ENCODE measurements at regions not wholly inside any gene's neighbourhood (a gene's known extent, or its start where the extent isn't known, plus 50 kb on each side); places are given as distances from the start of the nearest gene placed in this dataset.

DNA sequence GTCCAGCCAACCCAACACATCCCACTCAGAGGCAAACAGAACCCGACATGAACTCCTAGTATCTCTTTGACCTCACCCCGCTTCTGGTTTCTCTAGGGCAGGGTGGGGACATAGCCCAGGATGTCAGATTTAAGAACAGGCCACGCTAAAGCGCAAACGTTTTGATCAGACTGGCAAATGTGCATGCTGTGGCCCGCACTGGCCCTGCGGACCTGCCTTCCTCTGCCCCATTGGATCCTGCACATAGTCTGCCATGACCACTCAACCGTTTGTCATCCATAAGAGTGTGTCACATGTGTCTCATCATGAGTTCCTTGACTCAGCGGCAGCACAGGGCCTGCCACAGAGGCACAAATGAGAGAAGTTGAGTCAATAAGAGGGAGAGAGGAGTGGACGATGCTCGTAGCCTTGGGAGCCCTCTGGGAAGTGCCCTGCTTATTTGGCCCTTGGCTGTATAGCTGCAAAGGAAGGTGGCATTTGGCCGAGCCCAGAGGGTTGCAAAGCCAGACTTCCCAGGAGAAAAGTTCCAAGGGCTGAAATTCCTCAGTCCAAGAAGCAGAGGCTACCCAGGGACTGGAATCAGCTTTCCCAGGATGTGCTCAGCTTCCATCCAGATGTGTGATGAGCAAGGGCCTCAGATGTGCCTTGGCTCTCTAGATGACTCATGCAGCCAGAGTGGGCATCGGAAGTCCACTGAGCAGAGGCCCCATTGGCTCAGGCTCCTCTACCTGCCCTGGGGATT is 55.5 kb upstream of the SLCO2A1 start:
- H3K27ac ChIP-seq = no peak overlapping the region
- ATAC-seq (replicated peaks in 6 of 8) = no peak
- H3K4me1 ChIP-seq (replicated peaks in 1 of 2) = no peaks in the 10 kb centered on the region
- no peak overlapping the region for H3K4me3 ChIP-seq
- in situ Hi-C loops (cut with MboI; ENCODE audit: low pct_unique_long_range_greater_than_20kb in 2 of 9, low sequenced_read_pairs in 9 of 9, unreplicated experiment in 9 of 9) = no loop called here
- WGBS, 10 experiments = 0 to 100% (median 80%) methylated on average over 1 to 5 of the region's 13 CpGs; no CpG with 5 or more reads in 1 of the 10 experiments

GRCh38 chr3:134084242-134084950 is 54.7 kb upstream of the SLCO2A1 start:
- in situ Hi-C loops (cut with MboI; ENCODE audit: low pct_unique_long_range_greater_than_20kb in 2 of 9, low sequenced_read_pairs in 9 of 9, unreplicated experiment in 9 of 9) = no loop called here
- WGBS, 10 experiments = 60 to 100% (median 60%) methylated on average over 1 of the region's 2 CpGs; no CpG with 5 or more reads in 7 of the 10 experiments
- Histone ChIP-seq H3K4me3 (no peak overlapping the region), H3K27ac (no peak overlapping the region), H3K4me1 (replicated peaks in 1 of 2) (no peaks in the 10 kb centered on the region)
- ATAC-seq (replicated peaks in 6 of 8) = no peak

DNA sequence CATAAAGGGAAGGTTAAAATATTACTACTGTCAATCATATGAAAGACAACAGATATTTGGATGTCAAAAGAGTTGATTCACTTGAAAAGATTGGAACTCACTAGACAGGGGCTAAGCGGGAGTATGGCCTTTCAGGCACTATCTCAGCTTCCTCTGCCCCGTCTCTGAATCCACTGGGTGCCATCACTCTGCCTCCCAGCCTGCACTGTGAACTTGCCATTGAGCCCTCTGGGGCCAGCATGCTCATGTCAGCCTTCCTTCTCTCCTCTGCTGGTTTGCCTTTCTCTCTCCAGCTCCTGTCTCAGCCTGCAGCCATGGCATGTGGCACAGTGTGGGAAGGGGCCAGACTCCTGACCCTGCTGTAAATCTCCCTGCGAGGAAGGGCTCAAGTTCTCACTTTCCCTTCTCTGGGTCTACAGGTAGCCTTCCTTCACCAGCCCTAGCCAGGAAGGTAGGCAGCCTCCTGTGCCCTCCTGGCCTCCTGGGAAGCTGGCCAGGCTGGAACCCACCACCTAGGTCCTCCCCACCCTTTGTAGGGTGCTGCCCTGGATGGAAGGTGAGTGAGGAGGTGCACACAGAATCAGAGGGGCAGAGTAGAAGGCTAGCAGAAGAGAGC is 54.0 kb upstream of the SLCO2A1 start:
- no peak overlapping the region for H3K4me3 ChIP-seq
- H3K4me1 ChIP-seq (replicated peaks in 1 of 2) = no peaks in the 10 kb centered on the region
- H3K27ac ChIP-seq = no peak overlapping the region
- no peak for ATAC-seq (replicated peaks in 6 of 8)
- in situ Hi-C loops (cut with MboI; ENCODE audit: low pct_unique_long_range_greater_than_20kb in 2 of 9, low sequenced_read_pairs in 9 of 9, unreplicated experiment in 9 of 9) = no loop called here
- WGBS, 10 experiments = 69 to 100% (median 87%) methylated on average over 1 to 3 of the region's 3 CpGs; no CpG with 5 or more reads in 6 of the 10 experiments

DNA sequence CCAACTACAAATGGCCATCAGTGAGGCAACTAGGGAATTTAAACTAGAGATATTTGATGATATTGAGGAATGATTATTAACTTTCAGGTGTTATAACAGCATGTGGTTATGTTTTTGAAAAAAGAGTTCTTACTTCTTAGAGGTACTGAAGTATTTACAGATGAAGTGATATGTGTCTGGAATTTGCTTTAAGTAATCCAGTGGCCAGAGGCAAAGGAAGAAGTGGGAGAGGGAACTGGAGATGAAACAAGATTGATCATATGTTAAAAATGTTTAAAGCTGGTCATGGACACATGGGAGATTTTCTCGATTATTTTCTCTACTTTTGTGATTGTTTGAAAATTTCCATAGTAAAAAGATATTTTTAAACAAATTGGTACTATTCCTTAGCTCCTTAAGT is 53.3 kb upstream of the SLCO2A1 start:
- Histone ChIP-seq H3K27ac (no peak overlapping the region), H3K4me3 (no peak overlapping the region), H3K4me1 (replicated peaks in 1 of 2) (no peaks in the 10 kb centered on the region)
- ATAC-seq (replicated peaks in 6 of 8) = no peak
- in situ Hi-C loops (cut with MboI; ENCODE audit: low pct_unique_long_range_greater_than_20kb in 2 of 9, low sequenced_read_pairs in 9 of 9, unreplicated experiment in 9 of 9) = no loop called here
- WGBS, 10 experiments = 10 to 86% (median 63%) methylated on average over 1 of the region's 1 CpG; no CpG with 5 or more reads in 1 of the 10 experiments

DNA sequence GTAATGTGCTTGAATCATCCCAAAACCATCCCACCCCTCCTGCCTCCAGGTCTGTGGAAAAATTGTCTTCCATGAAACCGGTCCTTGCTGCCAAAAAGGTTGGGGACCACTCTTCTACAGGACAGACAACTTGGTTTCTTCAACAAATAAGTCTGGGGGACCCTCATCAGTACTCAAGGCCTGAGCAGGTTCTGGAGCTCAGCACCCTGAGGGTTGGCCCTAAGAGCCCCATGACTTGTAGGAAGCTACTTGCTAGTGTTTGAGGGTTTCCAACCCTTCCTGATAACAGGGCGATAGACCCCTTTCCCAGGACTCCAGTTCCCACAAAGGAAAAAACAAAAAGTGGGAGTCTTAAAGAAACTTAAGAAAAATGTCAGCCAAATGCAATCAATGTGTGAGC is 52.9 kb upstream of the SLCO2A1 start:
- in situ Hi-C loops (cut with MboI; ENCODE audit: low pct_unique_long_range_greater_than_20kb in 2 of 9, low sequenced_read_pairs in 9 of 9, unreplicated experiment in 9 of 9) = no loop called here
- Histone ChIP-seq H3K27ac (no peak overlapping the region), H3K4me3 (no peak overlapping the region), H3K4me1 (replicated peaks in 1 of 2) (no peaks in the 10 kb centered on the region)
- no peak for ATAC-seq (replicated peaks in 6 of 8)
- 75 to 100% (median 81%) methylated on average over 1 to 2 of the region's 2 CpGs; no CpG with 5 or more reads in 3 of the 10 experiments for WGBS, 10 experiments

GRCh38 chr3:134081211-134081610 is 51.5 kb upstream of the SLCO2A1 start:
- no peak overlapping the region for H3K4me3 ChIP-seq
- H3K27ac ChIP-seq = no peak overlapping the region
- in situ Hi-C loops (cut with MboI; ENCODE audit: low pct_unique_long_range_greater_than_20kb in 2 of 9, low sequenced_read_pairs in 9 of 9, unreplicated experiment in 9 of 9) = no loop called here
- 20 to 100% (median 65%) methylated on average over 1 to 3 of the region's 3 CpGs; no CpG with 5 or more reads in 2 of the 10 experiments for WGBS, 10 experiments
- no peaks in the 10 kb centered on the region for H3K4me1 ChIP-seq (replicated peaks in 1 of 2)
- ATAC-seq (replicated peaks in 6 of 8) = no peak

GRCh38 chr3:134080761-134081160 is 51.0 kb upstream of the SLCO2A1 start:
- in situ Hi-C loops (cut with MboI; ENCODE audit: low pct_unique_long_range_greater_than_20kb in 2 of 9, low sequenced_read_pairs in 9 of 9, unreplicated experiment in 9 of 9) = no loop called here
- Histone ChIP-seq H3K4me1 (replicated peaks in 1 of 2) (no peaks in the 10 kb centered on the region), H3K4me3 (no peak overlapping the region)

GRCh38 chr3:134079761-134080160 is 50.0 kb upstream of the SLCO2A1 start:
- Histone ChIP-seq H3K4me1 (replicated peaks in 1 of 2) (no peaks in the 10 kb centered on the region), H3K27ac (no peak overlapping the region), H3K4me3 (no peak overlapping the region)
- in situ Hi-C loops (cut with MboI; ENCODE audit: low pct_unique_long_range_greater_than_20kb in 2 of 9, low sequenced_read_pairs in 9 of 9, unreplicated experiment in 9 of 9) = no loop called here
- ATAC-seq (replicated peaks in 6 of 8) = no peak

More at GRCh38 chr3:134080761-134081160, 51.0 kb upstream of the SLCO2A1 start:
- no peak for ATAC-seq (replicated peaks in 6 of 8)
- no peak overlapping the region for H3K27ac ChIP-seq
